Uterus (tissue), 2 donors: ENCODE measurements at regions not wholly inside any gene's neighbourhood (a gene's known extent, or its start where the extent isn't known, plus 50 kb on each side); places are given as distances from the start of the nearest gene placed in this dataset.

Source experiments
- CTCF ChIP-seq, 4 experiments: fragments of 200-600 bp in 2 of 4; fragments of 450-650 bp in 2 of 4; sonication (generic) in 2 of 4; IDR thresholded peaks; one replicate each; pipeline ENCODE4 v1.5.1; 2016 to 2019; ENCODE audit warnings: antibody characterized with exemption in 4 of 4, mild to moderate bottlenecking in 2 of 4, moderate library complexity in 1 of 4
- POLR2A ChIP-seq, 2 donors: fragments of 450-650 bp; IDR thresholded peaks; one replicate each; pipeline ENCODE4 v1.6.1; 2016; ENCODE audit warnings: antibody characterized with exemption in 2 of 2, mild to moderate bottlenecking in 1 of 2, moderate library complexity in 1 of 2

- TF ChIP-seq CTCF (IDR thresholded peaks at IDR 0.05), result no peak
- no peak for TF ChIP-seq POLR2A (IDR thresholded peaks at IDR 0.05)
Observed at GRCh38 chr3:61378311-61378710, 127.1 kb upstream of the FHIT start.
